ENCODE measurements at regions not wholly inside any gene's neighbourhood (a gene's known extent, or its start where the extent isn't known, plus 50 kb on each side); places are given as distances from the start of the nearest gene placed in this dataset.

DNA sequence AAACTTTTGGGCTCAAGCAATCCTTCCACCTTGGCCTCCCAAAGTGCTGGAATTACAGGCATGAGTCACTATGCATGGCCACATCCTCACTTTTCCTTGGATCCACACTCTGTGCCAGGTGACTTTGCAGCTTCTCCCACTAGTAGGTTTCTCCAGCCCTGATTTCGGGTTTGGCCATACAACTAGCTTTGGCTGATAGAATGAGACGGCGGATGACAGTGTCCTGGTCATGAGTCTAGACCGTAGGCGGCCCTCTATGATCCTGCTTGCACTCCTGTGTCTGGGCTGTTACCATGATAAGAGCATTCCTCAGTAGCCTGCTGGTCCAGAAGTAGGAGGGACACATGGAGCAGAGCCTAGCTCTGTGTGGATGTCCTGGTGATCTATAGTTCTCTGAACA lies 112.5 kb upstream of the KL start (continued):
- TF ChIP-seq RBBP5 (conservative IDR thresholded peaks at IDR 0.05) (no peak), KAT2A (conservative IDR thresholded peaks at IDR 0.05; ENCODE audit: control insufficient read depth, low read depth, low read length) (no peak), EP300 (IDR thresholded peaks at IDR 0.05; ENCODE audit: borderline replicate concordance in 1 of 2, control insufficient read depth in 1 of 2, low read depth in 2 of 2, low read length in 2 of 2) (no peak), KLF5 (IDR thresholded peaks at IDR 0.05; ENCODE audit: partially characterized antibody) (no peak), NBN (IDR thresholded peaks at IDR 0.05) (no peak), TCF3 (IDR thresholded peaks at IDR 0.05; ENCODE audit: borderline replicate concordance, insufficient read depth, low read depth, low read length) (no peak), NFIC (IDR thresholded peaks at IDR 0.05; ENCODE audit: low read depth, low read length) (no peak)
- TF ChIP-seq, protein P1, sequence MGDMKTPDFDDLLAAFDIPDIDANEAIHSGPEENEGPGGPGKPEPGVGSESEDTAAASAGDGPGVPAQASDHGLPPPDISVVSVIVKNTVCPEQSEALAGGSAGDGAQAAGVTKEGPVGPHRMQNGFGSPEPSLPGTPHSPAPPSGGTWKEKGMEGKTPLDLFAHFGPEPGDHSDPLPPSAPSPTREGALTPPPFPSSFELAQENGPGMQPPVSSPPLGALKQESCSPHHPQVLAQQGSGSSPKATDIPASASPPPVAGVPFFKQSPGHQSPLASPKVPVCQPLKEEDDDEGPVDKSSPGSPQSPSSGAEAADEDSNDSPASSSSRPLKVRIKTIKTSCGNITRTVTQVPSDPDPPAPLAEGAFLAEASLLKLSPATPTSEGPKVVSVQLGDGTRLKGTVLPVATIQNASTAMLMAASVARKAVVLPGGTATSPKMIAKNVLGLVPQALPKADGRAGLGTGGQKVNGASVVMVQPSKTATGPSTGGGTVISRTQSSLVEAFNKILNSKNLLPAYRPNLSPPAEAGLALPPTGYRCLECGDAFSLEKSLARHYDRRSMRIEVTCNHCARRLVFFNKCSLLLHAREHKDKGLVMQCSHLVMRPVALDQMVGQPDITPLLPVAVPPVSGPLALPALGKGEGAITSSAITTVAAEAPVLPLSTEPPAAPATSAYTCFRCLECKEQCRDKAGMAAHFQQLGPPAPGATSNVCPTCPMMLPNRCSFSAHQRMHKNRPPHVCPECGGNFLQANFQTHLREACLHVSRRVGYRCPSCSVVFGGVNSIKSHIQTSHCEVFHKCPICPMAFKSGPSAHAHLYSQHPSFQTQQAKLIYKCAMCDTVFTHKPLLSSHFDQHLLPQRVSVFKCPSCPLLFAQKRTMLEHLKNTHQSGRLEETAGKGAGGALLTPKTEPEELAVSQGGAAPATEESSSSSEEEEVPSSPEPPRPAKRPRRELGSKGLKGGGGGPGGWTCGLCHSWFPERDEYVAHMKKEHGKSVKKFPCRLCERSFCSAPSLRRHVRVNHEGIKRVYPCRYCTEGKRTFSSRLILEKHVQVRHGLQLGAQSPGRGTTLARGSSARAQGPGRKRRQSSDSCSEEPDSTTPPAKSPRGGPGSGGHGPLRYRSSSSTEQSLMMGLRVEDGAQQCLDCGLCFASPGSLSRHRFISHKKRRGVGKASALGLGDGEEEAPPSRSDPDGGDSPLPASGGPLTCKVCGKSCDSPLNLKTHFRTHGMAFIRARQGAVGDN (IDR thresholded peaks at IDR 0.05), result no peak
- TF ChIP-seq, protein P2, sequence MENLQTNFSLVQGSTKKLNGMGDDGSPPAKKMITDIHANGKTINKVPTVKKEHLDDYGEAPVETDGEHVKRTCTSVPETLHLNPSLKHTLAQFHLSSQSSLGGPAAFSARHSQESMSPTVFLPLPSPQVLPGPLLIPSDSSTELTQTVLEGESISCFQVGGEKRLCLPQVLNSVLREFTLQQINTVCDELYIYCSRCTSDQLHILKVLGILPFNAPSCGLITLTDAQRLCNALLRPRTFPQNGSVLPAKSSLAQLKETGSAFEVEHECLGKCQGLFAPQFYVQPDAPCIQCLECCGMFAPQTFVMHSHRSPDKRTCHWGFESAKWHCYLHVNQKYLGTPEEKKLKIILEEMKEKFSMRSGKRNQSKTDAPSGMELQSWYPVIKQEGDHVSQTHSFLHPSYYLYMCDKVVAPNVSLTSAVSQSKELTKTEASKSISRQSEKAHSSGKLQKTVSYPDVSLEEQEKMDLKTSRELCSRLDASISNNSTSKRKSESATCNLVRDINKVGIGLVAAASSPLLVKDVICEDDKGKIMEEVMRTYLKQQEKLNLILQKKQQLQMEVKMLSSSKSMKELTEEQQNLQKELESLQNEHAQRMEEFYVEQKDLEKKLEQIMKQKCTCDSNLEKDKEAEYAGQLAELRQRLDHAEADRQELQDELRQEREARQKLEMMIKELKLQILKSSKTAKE (IDR thresholded peaks at IDR 0.05; ENCODE audit: low read depth, poor library complexity, severe bottlenecking), result no peak
